ENCODE measurements at regions not wholly inside any gene's neighbourhood (a gene's known extent, or its start where the extent isn't known, plus 50 kb on each side); places are given as distances from the start of the nearest gene placed in this dataset.
"Not testable (repeated sequence)": the region's sequence is repeated elsewhere in the genome, so short reads cannot be mapped to it uniquely, and the experiment has no call there.

DNA sequence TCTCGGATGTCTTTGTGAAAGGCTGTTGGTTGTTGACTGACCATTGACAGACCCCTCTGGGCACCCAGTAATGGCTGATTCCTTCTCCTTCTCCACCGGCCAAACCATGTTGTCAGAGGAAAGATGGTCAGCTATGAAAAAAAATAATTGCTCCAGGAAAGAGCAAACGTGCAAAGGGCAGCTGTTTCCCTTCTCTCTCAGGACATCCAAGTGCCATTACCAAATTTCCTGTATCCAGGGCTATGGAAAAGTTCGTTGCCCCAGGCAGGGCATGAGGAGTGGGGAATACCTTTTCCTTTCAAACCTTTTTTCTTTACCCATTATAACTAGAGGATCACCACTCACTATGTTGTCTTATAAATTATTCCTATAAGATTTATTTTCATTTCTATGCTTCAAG lies 321.5 kb upstream of the HNRNPA3 start:
- DNase-seq (ENCODE audit: extremely low read depth in 1 of 2, low read depth in 1 of 2), result no peak

DNA sequence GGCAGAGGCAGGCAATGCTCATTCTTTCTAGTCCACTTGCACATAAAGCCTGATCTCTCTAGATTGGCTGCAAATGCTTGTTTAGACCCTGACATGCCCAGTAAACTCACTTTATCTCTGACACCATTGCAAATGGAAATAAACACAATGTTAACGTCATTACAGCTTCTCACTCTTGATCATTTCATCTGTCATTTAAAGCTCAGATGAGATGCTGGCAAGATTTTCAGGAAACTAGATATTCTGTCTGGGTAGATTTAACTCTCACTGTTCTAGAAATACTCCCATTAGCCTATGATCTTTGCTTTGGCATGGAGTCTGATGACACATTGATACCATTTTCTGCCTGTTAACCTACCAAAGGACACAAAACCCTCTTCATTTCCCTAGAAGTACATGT lies 320.7 kb upstream of the HNRNPA3 start:
- no peak for DNase-seq (ENCODE audit: extremely low read depth in 1 of 2, low read depth in 1 of 2)

DNA sequence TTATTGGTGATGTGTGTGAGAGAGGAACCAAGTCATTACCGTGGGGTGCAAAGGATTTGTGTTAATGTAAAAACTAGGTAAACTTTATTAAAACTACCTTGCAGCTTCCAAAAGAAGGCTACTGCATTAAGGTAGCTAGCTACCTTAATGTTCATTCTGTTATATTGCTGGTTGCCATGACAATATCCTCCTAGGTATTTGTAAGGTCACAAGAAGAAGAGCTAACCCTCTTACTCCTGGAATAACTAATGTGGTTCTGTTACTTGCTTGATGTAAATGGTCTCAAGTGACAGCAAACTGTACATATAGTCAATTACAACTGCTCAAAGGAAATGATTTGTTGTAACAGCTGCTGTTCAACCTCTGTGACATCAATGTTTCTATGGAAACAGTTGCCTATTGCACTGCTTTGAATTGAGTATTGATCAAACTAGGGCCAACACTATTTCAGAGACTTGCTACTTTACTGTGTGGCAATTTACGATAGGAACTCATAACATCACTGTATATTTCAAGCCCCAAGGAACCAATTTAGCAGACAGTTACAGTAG lies 319.8 kb upstream of the HNRNPA3 start:
- DNase-seq (ENCODE audit: extremely low read depth in 1 of 2, low read depth in 1 of 2), result no peak

DNA sequence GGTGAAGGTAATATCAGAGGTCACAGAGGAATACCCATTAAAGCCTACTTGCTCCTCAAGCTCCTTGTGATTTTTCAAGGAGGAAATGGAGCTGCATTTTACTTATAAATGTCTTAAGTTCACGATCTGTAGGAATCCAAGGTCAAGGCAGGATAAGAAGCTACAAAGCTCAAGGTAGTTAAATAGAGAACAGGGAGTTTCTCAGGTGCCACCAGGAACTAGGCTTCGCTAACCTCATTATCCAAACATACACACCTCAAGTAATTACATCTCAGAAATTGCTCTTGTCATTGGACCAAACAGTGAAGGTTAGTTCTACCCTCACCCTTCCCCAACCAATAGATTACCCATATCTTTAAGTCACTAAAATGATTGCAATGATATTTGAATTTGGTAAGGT lies 317.4 kb upstream of the HNRNPA3 start:
- DNase-seq (ENCODE audit: extremely low read depth in 1 of 2, low read depth in 1 of 2), result no peak

DNA sequence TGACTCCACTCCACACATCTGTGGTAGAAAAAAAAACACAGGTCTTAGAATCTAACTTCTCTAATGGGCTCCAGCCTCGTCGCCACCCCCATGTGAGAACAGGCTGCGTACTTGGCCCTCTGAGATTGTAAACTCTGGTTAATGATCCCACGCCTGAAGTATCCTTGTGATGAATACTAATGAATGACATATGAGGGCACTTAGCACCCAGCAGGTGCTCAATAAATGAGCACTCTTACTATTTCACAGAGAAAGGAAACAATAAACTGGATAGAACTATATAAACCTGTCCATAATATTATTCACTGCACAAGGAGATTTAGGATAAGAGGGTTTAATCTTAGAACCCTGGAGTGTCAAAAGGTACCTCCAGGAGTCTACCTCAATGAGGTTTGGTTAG lies 310.1 kb upstream of the HNRNPA3 start:
- DNase-seq (ENCODE audit: extremely low read depth in 1 of 2, low read depth in 1 of 2), result no peak

GRCh38 chr2:176904053-176904452 lies 308.5 kb upstream of the HNRNPA3 start:
- DNase-seq (ENCODE audit: extremely low read depth in 1 of 2, low read depth in 1 of 2), result not testable (repeated sequence)

DNA sequence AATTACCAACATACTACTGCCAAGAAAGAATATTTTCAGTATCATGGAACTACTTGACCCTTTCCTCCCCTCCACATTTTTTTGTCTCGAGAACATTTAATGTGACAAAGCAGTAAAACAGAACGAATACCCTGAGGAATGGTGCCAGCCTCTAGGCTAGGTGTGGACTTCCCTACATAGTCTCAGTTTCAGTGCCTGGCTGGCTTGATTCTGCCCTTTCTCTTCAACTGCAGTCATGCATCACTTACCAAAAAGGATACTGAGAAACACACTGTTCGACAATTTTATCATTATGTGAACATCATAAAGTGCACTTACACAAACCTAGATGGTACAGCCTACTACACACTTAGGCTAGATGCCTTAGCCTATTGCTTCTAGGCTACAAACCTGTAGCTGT lies 305.3 kb upstream of the HNRNPA3 start:
- DNase-seq (ENCODE audit: extremely low read depth in 1 of 2, low read depth in 1 of 2), result no peak

- DNase-seq (ENCODE audit: extremely low read depth in 1 of 2, low read depth in 1 of 2), result no peak
Observed at GRCh38 chr2:176910828-176911227, 301.8 kb upstream of the HNRNPA3 start.

- no peak for DNase-seq (ENCODE audit: extremely low read depth in 1 of 2, low read depth in 1 of 2)
Observed at GRCh38 chr2:176913955-176914354, 298.6 kb upstream of the HNRNPA3 start.

DNA sequence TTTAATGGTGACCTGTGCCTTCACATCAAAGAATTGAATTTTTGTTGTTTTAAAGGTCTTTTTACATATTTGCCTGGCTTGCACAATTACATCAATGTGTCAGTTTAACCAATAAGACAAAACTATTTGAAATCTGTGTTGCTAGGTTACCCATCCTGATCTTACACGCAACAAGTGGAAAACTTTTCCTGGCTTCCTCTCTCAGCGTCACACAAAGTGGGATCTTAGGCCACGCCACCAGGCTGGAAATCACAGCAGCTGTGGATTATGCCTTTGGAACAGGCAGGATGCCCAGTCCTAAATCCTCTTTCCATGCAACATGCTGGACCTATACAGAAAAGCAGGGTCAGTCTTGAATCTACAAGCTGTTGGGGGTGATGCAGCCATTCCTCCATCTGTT lies 298.2 kb upstream of the HNRNPA3 start:
- DNase-seq (ENCODE audit: extremely low read depth in 1 of 2, low read depth in 1 of 2), result no peak

DNA sequence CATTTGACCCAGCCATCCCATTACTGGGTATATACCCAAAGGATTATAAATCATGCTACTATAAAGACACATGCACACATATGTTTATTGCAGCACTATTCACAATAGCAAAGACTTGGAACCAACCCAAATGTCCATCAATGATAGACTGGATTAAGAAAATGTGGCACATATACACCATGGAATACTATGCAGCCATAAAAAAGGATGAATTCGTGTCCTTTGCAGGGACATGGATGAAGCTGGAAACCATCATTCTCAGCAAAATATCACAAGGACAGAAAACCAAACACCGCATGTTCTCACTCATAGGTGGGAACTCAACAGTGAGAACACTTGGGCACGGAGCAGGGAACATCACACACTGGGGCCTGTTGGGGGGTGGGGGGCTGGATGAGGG lies 290.0 kb upstream of the HNRNPA3 start:
- DNase-seq (ENCODE audit: extremely low read depth in 1 of 2, low read depth in 1 of 2), result not testable (repeated sequence)

GRCh38 chr2:176923205-176923604 lies 289.4 kb upstream of the HNRNPA3 start:
- DNase-seq (ENCODE audit: extremely low read depth in 1 of 2, low read depth in 1 of 2), result no peak

GRCh38 chr2:176924909-176925534 lies 287.6 kb upstream of the HNRNPA3 start:
- no peak for DNase-seq (ENCODE audit: extremely low read depth in 1 of 2, low read depth in 1 of 2)

- DNase-seq (ENCODE audit: extremely low read depth in 1 of 2, low read depth in 1 of 2), result no peak
Observed at GRCh38 chr2:176926453-176926852, 286.1 kb upstream of the HNRNPA3 start.

DNA sequence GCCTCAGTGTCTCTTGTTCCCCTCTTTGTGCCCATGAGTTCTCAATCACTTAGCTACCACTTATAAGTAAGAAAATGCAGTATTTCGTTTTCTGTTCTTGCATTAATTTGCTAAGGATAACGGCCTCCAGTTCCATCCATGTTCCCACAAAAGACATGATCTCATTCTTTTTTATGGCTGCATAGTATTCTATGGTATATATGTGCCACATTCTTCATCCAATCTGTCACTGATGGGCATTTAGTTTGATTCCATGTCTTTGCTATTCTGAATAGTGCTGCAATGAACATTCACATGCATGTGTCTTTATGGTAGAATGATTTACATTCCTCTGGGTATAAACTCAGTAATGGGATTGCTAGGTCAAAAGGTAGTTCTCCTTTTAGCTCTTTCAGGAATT lies 283.2 kb upstream of the HNRNPA3 start:
- not testable (repeated sequence) for DNase-seq (ENCODE audit: extremely low read depth in 1 of 2, low read depth in 1 of 2)

GRCh38 chr2:176931588-176932563 lies 280.7 kb upstream of the HNRNPA3 start:
- DNase-seq (ENCODE audit: extremely low read depth in 1 of 2, low read depth in 1 of 2), result no peak

DNA sequence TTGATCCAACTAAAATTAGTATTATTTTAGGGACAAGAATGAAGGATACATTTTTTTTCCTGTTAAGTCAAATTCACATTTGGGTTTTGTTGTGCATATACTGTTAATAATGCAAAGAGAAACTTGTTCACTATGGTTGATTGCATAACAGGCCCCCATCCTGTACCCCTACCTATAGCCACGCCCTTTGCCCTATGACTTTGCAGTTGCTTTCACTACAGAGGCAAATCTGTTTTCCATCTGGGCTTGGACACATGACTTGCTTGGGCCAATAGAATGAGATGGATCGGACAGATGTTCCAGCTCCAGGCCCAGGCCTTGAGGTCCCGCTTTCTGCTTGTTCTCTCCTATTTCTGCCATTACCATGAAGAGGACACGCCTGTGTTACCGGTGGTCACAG lies 278.5 kb upstream of the HNRNPA3 start:
- no peak for DNase-seq (ENCODE audit: extremely low read depth in 1 of 2, low read depth in 1 of 2)

DNA sequence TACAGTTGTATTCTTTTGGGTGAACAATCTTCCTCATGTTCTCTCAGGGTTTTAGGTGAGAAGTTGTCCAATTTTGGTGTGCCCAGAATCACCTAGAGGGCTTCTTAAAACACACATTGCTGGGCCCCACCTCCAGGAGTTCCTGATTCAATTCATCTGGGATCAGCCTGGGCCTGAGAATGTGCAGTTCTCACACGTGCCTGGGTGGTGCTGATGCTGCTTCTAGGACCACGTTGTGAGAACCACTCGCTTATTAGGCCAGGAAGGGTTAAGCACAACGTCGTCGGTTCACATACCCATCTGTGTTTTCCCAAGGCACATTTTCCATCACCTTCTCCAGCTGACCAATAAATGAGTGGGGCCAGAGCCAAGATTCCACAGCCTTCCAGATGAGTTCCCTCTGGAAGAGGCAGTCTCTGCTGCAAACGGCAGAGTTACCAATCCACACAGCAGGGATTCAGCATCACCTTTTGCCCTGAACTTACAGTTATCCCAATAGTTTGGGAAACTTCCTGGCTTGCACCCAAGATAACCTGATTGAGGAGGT lies 277.7 kb upstream of the HNRNPA3 start:
- no peak for DNase-seq (ENCODE audit: extremely low read depth in 1 of 2, low read depth in 1 of 2)

GRCh38 chr2:176935543-176936102 lies 277.0 kb upstream of the HNRNPA3 start:
- no peak for DNase-seq (ENCODE audit: extremely low read depth in 1 of 2, low read depth in 1 of 2)

DNA sequence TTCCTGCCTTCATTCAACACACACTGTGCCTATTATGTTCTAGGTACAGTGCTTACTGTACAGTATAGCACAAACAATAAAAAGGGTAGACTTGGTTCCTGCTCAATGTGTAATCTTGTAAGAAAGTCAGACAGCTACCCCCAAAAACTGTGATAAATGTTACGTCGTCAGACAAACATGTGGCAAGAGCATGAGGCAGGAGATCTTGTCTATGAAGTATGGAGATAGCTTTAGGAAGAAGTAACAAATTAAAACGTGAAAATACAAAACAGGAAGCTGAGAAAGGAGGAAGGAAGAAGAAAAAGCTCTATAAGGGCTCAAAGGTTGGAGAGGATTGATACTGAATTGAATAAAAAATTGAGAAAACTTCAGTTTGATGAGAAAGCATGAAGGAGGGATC lies 276.2 kb upstream of the HNRNPA3 start:
- DNase-seq (ENCODE audit: extremely low read depth in 1 of 2, low read depth in 1 of 2), result no peak

DNA sequence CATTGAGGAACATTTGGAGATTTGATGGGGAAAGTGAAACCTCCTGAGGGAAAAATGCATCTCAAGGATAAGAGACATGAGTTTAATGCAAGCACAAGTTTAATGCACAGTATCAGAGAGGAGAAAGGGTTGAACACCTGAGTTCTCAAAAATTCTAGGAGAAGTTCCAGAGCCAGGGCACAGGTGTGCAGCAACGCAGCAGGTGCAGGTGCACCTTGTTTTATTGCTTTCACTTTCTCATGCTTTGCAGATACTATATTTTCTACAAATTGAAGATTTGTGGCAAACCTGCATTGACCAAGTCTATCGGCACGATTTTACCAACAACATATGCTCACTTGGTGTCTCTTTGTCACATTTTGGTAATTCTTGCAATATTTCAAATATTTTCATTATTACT lies 267.6 kb upstream of the HNRNPA3 start:
- no peak for DNase-seq (ENCODE audit: extremely low read depth in 1 of 2, low read depth in 1 of 2)

Measured in stimulated activated CD8-positive, alpha-beta memory T cell treated with anti-CD3 and anti-CD28 coated beads, Interleukin-7, amount 100 ng/mL, for 48 hours (primary cell).